ENCODE measurements at regions not wholly inside any gene's neighbourhood (a gene's known extent, or its start where the extent isn't known, plus 50 kb on each side); places are given as distances from the start of the nearest gene placed in this dataset.

DNA sequence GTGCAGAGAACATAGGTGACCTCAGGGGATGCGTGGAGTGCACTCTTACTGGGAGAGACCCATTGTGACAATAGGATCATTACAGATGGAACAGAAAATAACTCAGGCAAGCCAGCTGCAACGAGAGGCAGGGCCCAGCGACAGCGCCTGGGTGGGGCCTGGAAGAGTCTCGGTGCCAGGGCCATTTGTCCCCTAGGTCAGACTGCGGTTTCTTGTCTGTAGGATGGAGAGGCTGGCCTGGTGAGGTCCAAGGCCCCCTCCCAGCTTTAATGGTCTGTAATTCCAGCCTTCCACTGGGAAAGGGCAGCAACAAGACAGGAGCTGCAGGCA is 208.6 kb upstream of the APCDD1 start:
- ATAC-seq (ENCODE audit: low FRiP score) (no peak), DNase-seq (ENCODE audit: low spot score) (no peak)
- TF ChIP-seq CTCF (IDR thresholded peaks at IDR 0.05): no peak

GRCh38 chr18:10247021-10247741 is 207.3 kb upstream of the APCDD1 start:
- DNase-seq (ENCODE audit: low spot score) (no peak), ATAC-seq (ENCODE audit: low FRiP score) (no peak)
- TF ChIP-seq CTCF (IDR thresholded peaks at IDR 0.05): no peak

- TF ChIP-seq CTCF (IDR thresholded peaks at IDR 0.05): no peak
- ATAC-seq (ENCODE audit: low FRiP score) (no peak), DNase-seq (ENCODE audit: low spot score) (no peak)
Observed at GRCh38 chr18:10247742-10248082, 206.7 kb upstream of the APCDD1 start.

- ATAC-seq (ENCODE audit: low FRiP score) (no peak), DNase-seq (ENCODE audit: low spot score) (no peak)
- no peak for TF ChIP-seq CTCF (IDR thresholded peaks at IDR 0.05)
Observed at GRCh38 chr18:10248738-10249137, 205.7 kb upstream of the APCDD1 start.

DNA sequence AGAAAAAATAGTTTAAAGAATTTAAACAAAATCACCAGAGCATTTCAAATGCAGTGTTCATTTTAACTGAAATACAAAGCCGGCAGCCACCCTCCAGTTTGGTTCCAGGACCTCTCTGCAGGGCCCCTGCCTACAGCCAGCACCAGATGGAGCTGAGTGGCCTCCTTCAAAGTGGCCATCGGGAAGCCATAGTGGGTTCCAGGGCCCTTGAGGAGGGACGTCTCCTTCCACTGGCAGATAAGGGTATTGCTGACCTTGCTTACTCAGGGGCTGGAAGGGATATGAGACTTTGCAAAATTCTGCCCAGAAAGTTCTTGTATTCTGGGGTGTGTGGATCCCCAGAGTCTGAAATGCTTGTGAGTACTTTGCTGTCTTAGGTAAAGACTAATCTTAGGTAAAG is 205.2 kb upstream of the APCDD1 start:
- TF ChIP-seq CTCF (IDR thresholded peaks at IDR 0.05): no peak
- no peak for ATAC-seq (ENCODE audit: low FRiP score)
- no peak for DNase-seq (ENCODE audit: low spot score)

- ATAC-seq (ENCODE audit: low FRiP score): no peak
- no peak for TF ChIP-seq CTCF (IDR thresholded peaks at IDR 0.05)
- DNase-seq (ENCODE audit: low spot score): no peak
Observed at GRCh38 chr18:10249801-10250200, 204.6 kb upstream of the APCDD1 start.

GRCh38 chr18:10252494-10252893 is 201.9 kb upstream of the APCDD1 start:
- ATAC-seq (ENCODE audit: low FRiP score): no peak
- TF ChIP-seq CTCF (IDR thresholded peaks at IDR 0.05): no peak
- DNase-seq (ENCODE audit: low spot score): no peak
